A673 (cell line): ENCODE measurements at regions not wholly inside any gene's neighbourhood (a gene's known extent, or its start where the extent isn't known, plus 50 kb on each side); places are given as distances from the start of the nearest gene placed in this dataset.

Source experiments
- CTCF ChIP-seq: fragments of 300-800, 200-600 bp; sonication (generic); conservative IDR thresholded peaks from 2 replicates; pipeline ENCODE4 v1.5.1; 2017; ENCODE audit warnings: low read depth, mild to moderate bottlenecking, antibody characterized with exemption, low read length, moderate library complexity, mixed read lengths
- EZH2 ChIP-seq: fragments of 200-600 bp; sonication (generic); IDR thresholded peaks from 2 replicates; pipeline ENCODE4 v1.6.1; 2017; ENCODE audit warnings: borderline replicate concordance, low read depth, mild to moderate bottlenecking, mixed read lengths, antibody characterized with exemption, low read length; ENCODE audit not compliant: poor library complexity, severe bottlenecking

GRCh38 chrX:139237141-139237540 lies 293.4 kb upstream of the F9 start:
- TF ChIP-seq EZH2 = no peak
- no peak for TF ChIP-seq CTCF
